VCaP (cell line): ENCODE measurements at regions not wholly inside any gene's neighbourhood (a gene's known extent, or its start where the extent isn't known, plus 50 kb on each side); places are given as distances from the start of the nearest gene placed in this dataset.

Experiments
- H3K27ac ChIP-seq: fragments of 450-650 bp; 2 replicates; pipeline ENCODE4 v1.5.1; 2017
- CTCF ChIP-seq: fragments of 450-650 bp; conservative IDR thresholded peaks from 2 replicates; pipeline ENCODE4 v1.5.1; 2017; ENCODE audit warnings: mild to moderate bottlenecking, moderate library complexity

DNA sequence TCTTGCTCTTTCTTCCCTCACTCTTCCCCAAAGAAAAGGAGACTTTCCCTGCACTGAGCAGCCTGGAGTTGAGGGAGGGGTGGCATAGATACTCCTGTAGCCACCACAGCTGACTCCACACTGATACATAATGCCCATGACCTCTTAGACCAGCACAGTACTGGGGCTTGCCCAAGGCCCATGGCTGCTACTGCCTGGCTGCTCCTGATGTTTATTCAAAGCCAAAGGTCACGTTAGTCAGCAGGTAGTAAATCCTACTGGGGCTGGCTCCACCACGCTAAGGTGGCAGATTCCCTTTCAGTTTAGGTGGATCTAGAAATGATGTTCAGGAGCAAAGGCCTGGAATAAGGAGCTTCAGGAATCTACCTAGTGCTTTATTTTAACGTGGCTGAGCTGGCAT lies 212.7 kb downstream of the C3orf38 start:
- TF ChIP-seq CTCF: no peak

GRCh38 chr3:88364926-88365325 lies 215.2 kb downstream of the C3orf38 start:
- no peak overlapping the region for H3K27ac ChIP-seq
- TF ChIP-seq CTCF: no peak

More for the DNA sequence above, 212.7 kb downstream of the C3orf38 start:
- no peak overlapping the region for H3K27ac ChIP-seq

DNA sequence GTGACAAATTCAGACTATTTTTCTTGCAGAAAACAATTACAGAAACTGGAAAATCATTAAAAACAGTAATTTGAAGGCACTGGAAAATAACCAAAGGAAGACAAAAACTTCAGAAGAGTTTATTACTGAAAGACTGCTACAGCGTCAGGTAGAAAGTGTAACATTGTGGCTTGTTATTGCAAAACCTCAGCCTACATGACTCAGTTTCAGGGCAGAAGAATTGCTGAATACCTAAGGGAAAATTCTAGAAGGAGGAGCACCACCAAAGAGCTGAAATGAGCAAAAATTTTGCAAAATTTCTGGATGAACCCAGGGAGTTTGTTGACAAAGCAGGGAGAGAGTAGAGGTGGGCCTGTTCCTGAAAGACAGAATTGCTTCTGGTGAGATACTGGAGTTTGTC lies 219.6 kb downstream of the C3orf38 start:
- TF ChIP-seq CTCF: no peak

DNA sequence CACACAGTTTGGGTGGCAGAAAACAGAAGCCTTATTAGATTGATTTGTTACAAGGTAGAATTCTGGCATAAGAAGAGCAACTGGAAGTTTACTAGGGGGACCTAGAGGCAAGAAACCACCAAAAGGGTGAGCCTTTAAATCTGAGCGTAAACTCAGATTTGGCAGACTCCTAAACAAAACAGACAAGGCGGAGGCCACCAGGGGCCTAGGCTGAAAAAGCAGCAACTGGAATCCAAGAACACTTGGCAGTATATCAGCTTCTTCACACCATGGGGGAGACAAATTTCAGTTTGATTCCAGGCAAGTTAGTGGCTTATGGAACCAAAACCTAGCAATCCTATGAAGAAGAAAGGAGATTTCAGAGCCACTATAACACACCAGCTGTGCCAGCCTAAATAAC lies 220.0 kb downstream of the C3orf38 start:
- H3K27ac ChIP-seq: no peak overlapping the region
- TF ChIP-seq CTCF: no peak

More for the DNA sequence above, 219.6 kb downstream of the C3orf38 start:
- no peak overlapping the region for H3K27ac ChIP-seq

GRCh38 chr3:88385090-88385489 lies 235.3 kb downstream of the C3orf38 start:
- no peak for TF ChIP-seq CTCF

GRCh38 chr3:88398581-88398980 lies 248.8 kb downstream of the C3orf38 start:
- no peak overlapping the region for H3K27ac ChIP-seq
- no peak for TF ChIP-seq CTCF

More at GRCh38 chr3:88385090-88385489, 235.3 kb downstream of the C3orf38 start:
- no peak overlapping the region for H3K27ac ChIP-seq

- no peak overlapping the region for H3K27ac ChIP-seq
- no peak for TF ChIP-seq CTCF
Measured at GRCh38 chr3:88403319-88403718, 253.6 kb downstream of the C3orf38 start.

DNA sequence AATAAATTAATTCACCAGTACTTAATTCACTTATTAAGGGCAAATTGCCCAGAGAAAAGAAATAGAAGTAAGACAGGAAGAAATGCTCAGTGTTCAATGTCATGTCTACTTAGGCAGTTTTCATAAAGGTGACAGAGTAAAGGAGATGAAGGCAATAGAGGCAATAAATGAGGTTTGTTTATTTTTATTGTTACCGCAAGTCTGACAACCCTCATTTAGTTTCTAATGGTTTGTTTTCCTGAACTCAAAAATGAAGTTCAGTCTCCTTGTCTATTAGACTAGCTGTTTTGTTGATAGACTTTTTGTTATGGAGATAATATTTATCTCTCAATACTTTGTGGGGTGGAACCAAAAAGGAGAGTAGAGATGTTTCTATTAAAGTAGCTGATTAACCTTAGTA lies 258.3 kb downstream of the C3orf38 start:
- TF ChIP-seq CTCF: no peak
- no peak overlapping the region for H3K27ac ChIP-seq
